ENCODE measurements at regions not wholly inside any gene's neighbourhood (a gene's known extent, or its start where the extent isn't known, plus 50 kb on each side); places are given as distances from the start of the nearest gene placed in this dataset.
"Not testable (repeated sequence)": the region's sequence is repeated elsewhere in the genome, so short reads cannot be mapped to it uniquely, and the experiment has no call there.

- DNase-seq, result no peak
Measured at GRCh38 chr21:24456358-24456757, 1150.9 kb downstream of the MRPL39 start.

GRCh38 chr21:24450119-24450518 is 1157.2 kb downstream of the MRPL39 start:
- no peak for DNase-seq

GRCh38 chr21:24445517-24445916 is 1161.8 kb downstream of the MRPL39 start:
- DNase-seq, result no peak

- no peak for DNase-seq
Measured at GRCh38 chr21:24444736-24445135, 1162.5 kb downstream of the MRPL39 start.

GRCh38 chr21:24436236-24436635 is 1171.0 kb downstream of the MRPL39 start:
- DNase-seq, result peak; percentile 25

GRCh38 chr21:24428591-24429199 is 1178.6 kb downstream of the MRPL39 start:
- DNase-seq, result no peak

- no peak for DNase-seq
Measured at GRCh38 chr21:24424776-24425175, 1182.5 kb downstream of the MRPL39 start.

GRCh38 chr21:24423546-24423945 is 1183.7 kb downstream of the MRPL39 start:
- DNase-seq, result peak; percentile 23

GRCh38 chr21:24420689-24421088 is 1186.6 kb downstream of the MRPL39 start:
- no peak for DNase-seq

- not testable (repeated sequence) for DNase-seq
Measured at GRCh38 chr21:24419641-24420040, 1187.6 kb downstream of the MRPL39 start.

- DNase-seq, result no peak
Measured at GRCh38 chr21:24418671-24419070, 1188.6 kb downstream of the MRPL39 start.

GRCh38 chr21:24411429-24411828 is 1195.9 kb downstream of the MRPL39 start:
- no peak for DNase-seq

- DNase-seq, result no peak
Measured at GRCh38 chr21:24403221-24403620, 1204.1 kb downstream of the MRPL39 start.

- DNase-seq, result peak; percentile 57
Measured at GRCh38 chr21:24395320-24395923, 1211.9 kb downstream of the MRPL39 start.

GRCh38 chr21:24375201-24375600 is 1232.1 kb downstream of the MRPL39 start:
- peak; percentile 20 for DNase-seq

- DNase-seq, result no peak
Measured at GRCh38 chr21:24372506-24372905, 1234.8 kb downstream of the MRPL39 start.

- DNase-seq, result no peak
Measured at GRCh38 chr21:24369746-24370145, 1237.5 kb downstream of the MRPL39 start.

GRCh38 chr21:24369278-24369677 is 1238.0 kb downstream of the MRPL39 start:
- no peak for DNase-seq

GRCh38 chr21:24367936-24368335 is 1239.3 kb downstream of the MRPL39 start:
- no peak for DNase-seq

GRCh38 chr21:24353492-24353891 is 1253.8 kb downstream of the MRPL39 start:
- DNase-seq, result no peak

GRCh38 chr21:24339406-24339805 is 1267.9 kb downstream of the MRPL39 start:
- no peak for DNase-seq

GRCh38 chr21:24336491-24336890 is 1270.8 kb downstream of the MRPL39 start:
- no peak for DNase-seq

- DNase-seq, result no peak
Measured at GRCh38 chr21:24323536-24323935, 1283.7 kb downstream of the MRPL39 start.

GRCh38 chr21:24316277-24316922 is 1290.9 kb downstream of the MRPL39 start:
- DNase-seq, result no peak

Measured in NCI-H69 (cell line).